Subcutaneous abdominal adipose tissue (tissue), 5 donors: ENCODE measurements at regions not wholly inside any gene's neighbourhood (a gene's known extent, or its start where the extent isn't known, plus 50 kb on each side); places are given as distances from the start of the nearest gene placed in this dataset.

Source experiments
- H3K27ac ChIP-seq: one replicate; pipeline ENCODE4 v1.7.0; 2013; ENCODE audit warnings: low read depth, mild to moderate bottlenecking, inconsistent platforms, low read length, moderate library complexity
- H3K27me3 ChIP-seq, 5 donors: one replicate each; pipeline ENCODE4 v1.7.0; 2013; ENCODE audit warnings: low read length in 5 of 5, inconsistent platforms in 1 of 5; ENCODE audit not compliant: control insufficient read depth in 5 of 5, insufficient read depth in 4 of 5
- H3K36me3 ChIP-seq, 5 donors: one replicate each; pipeline ENCODE4 v1.7.0; 2013; ENCODE audit warnings: low read length in 5 of 5; ENCODE audit not compliant: control insufficient read depth in 5 of 5, insufficient read depth in 5 of 5
- H3K4me1 ChIP-seq, 5 donors: one replicate each; pipeline ENCODE4 v1.7.0; 2013; ENCODE audit warnings: low read length in 5 of 5, mild to moderate bottlenecking in 3 of 5, moderate library complexity in 1 of 5; ENCODE audit not compliant: control insufficient read depth in 5 of 5, insufficient read depth in 5 of 5
- H3K4me3 ChIP-seq, 5 donors: one replicate each; pipeline ENCODE4 v1.7.0; 2013; ENCODE audit warnings: low read length in 5 of 5, low read depth in 1 of 5
- H3K9ac ChIP-seq, 5 donors: one replicate each; pipeline ENCODE4 v1.7.0; 2013; ENCODE audit warnings: low read length in 5 of 5, mild to moderate bottlenecking in 4 of 5, moderate library complexity in 3 of 5
- H3K9me3 ChIP-seq, 5 donors: one replicate each; pipeline ENCODE4 v1.7.0; 2013; ENCODE audit warnings: low read length in 5 of 5; ENCODE audit not compliant: control insufficient read depth in 5 of 5
- donor health status: healthy.
- donor health status: healthy.
- donor health status: healthy.
- donor health status: healthy.
- donor health status: healthy.

GRCh38 chr5:2594701-2595100, 156.8 kb downstream of the IRX2 start:
- H3K9ac ChIP-seq: no peak overlapping the region
- H3K27ac ChIP-seq: no peak overlapping the region
- no peaks in the 10 kb centered on the region for H3K9me3 ChIP-seq
- no peaks in the 10 kb centered on the region for H3K36me3 ChIP-seq
- H3K27me3 ChIP-seq: peaks cover 0 to 6% (median 0%) of the 10 kb centered on the region in 5 donors
- H3K4me1 ChIP-seq: no peaks in the 10 kb centered on the region
- H3K4me3 ChIP-seq: no peak overlapping the region

- H3K27ac ChIP-seq: no peak overlapping the region
- no peaks in the 10 kb centered on the region for H3K9me3 ChIP-seq
- H3K27me3 ChIP-seq: peaks cover 0 to 6% (median 0%) of the 10 kb centered on the region in 5 donors
- H3K4me1 ChIP-seq: no peaks in the 10 kb centered on the region
- H3K4me3 ChIP-seq: no peak overlapping the region
- no peaks in the 10 kb centered on the region for H3K36me3 ChIP-seq
- H3K9ac ChIP-seq: no peak overlapping the region
These were observed 158.7 kb downstream of the IRX2 start for GRCh38 chr5:2592766-2593165.

DNA sequence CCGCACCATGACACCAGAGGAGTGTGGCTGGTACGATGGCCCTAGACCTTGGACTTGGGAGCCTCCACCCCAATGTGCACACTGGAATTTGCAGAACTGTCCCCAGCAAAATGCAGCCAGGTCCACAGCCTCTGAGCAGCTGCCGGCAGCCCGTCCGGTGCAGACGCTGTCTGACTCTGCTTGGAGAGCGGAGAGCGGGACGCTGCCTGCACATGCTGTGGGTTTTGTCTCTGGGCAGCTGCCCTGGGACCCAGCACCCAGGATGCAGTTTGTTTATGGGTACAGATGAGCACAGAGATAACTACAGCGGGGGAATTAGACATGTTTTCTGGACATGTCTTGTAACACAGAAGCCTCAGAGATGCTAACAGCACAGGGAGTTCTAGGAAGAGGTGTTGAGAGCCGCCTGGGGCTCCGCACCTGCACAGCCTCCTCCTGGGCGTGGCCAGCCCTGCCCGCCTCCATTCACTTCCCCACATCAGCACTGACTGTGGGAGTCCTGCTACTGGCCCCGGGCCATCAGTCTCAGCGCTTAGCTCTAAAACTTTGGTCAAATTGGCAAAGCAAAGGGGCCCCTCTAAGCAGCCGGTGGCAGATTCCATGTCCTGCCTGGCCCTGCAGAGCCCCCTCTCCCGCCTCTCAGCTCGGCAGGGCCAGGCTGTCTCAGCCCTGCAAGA, 159.6 kb downstream of the IRX2 start:
- H3K9me3 ChIP-seq: no peaks in the 10 kb centered on the region
- H3K27ac ChIP-seq: no peak overlapping the region
- no peaks in the 10 kb centered on the region for H3K36me3 ChIP-seq
- no peak overlapping the region for H3K9ac ChIP-seq
- peaks cover 0 to 6% (median 0%) of the 10 kb centered on the region in 5 donors for H3K27me3 ChIP-seq
- no peak overlapping the region for H3K4me3 ChIP-seq
- H3K4me1 ChIP-seq: no peaks in the 10 kb centered on the region

GRCh38 chr5:2588850-2589501, 162.5 kb downstream of the IRX2 start:
- Histone ChIP-seq H3K9ac (no peak overlapping the region), H3K4me3 (no peak overlapping the region), H3K36me3 (no peaks in the 10 kb centered on the region), H3K27ac (no peak overlapping the region), H3K27me3 (peaks cover 0 to 9% (median 0%) of the 10 kb centered on the region in 5 donors), H3K9me3 (peaks cover 0 to 6% (median 0%) of the 10 kb centered on the region in 5 donors), H3K4me1 (no peaks in the 10 kb centered on the region)

DNA sequence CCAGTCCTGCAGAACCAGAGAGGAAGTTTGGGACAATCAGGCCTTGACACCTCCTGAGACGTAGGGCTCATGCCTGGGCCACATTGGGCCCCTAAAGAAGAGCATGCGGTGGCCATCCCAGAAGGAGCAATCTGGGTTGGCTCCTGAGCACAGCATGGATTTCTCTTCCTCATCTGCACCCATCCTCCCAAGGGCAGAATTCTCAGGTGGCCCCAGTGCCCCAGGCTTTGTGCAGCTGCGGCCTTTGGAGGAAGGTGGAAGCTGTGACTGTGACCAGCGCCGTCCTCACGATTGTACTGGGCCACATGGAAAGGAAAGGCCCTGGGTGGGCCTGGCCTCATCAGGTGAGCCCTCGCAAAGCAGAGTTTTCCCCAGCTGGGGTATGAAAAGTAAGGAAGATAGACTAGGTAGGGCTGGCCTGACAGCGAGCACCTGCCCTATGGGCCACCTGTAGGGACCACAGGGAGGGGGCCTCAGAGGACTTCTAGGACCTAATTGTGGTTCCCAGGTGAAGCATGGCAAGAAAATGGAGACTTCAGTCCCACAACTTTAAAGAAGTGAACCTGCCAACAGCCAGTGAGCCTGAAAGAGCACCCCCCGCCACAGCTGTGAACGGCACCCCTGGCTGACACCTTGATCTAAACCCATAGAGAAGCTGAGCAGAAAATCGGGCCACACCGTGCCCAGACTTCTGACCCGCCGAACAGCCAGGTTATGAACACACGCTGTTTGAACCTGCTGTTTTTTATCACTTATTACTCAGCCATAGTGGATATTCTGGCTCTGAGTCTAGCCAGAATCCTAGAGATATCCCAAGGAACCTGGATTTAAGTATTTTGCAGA, 164.1 kb downstream of the IRX2 start:
- no peak overlapping the region for H3K9ac ChIP-seq
- H3K36me3 ChIP-seq: no peaks in the 10 kb centered on the region
- no peaks in the 10 kb centered on the region for H3K4me1 ChIP-seq
- H3K9me3 ChIP-seq: peaks cover 0 to 8% (median 5%) of the 10 kb centered on the region in 5 donors
- H3K4me3 ChIP-seq: no peak overlapping the region
- no peak overlapping the region for H3K27ac ChIP-seq
- H3K27me3 ChIP-seq: peaks cover 0 to 9% (median 0%) of the 10 kb centered on the region in 5 donors

GRCh38 chr5:2586016-2586715, 165.3 kb downstream of the IRX2 start:
- H3K27ac ChIP-seq: no peak overlapping the region

DNA sequence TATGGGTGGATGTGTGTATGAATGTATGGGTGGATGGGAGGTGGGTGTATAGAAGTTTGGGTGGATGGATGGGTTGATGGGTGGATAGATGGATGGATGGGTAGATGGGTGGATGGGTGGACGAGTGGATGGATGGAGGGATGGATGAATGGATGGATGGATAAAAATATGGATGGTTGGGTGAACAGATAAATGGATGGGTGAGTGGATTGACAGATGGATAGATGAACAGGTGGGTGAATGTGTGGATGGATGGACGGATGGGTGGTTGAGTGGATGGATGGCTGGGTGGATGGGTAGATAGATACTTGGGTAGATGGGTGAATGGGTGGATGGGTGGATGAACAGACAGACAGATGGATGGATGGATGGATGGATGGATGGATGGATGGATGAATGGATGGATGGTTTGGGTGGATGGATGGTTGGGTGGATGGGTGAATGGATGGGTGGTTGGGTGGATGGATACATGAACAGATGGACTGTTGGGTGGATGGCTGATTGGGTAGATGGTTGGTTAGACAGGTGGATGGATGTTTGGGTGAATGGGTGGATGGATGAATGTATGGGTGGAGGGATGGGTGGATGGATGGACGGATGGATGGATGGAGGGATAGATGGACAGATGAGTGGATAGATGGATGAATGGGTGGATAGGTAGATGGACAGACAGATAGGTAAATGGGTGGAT, 166.8 kb downstream of the IRX2 start:
- H3K36me3 ChIP-seq: no peaks in the 10 kb centered on the region
- no peaks in the 10 kb centered on the region for H3K4me1 ChIP-seq
- H3K9me3 ChIP-seq: peaks cover 0 to 8% (median 5%) of the 10 kb centered on the region in 5 donors

More at GRCh38 chr5:2586016-2586715, 165.3 kb downstream of the IRX2 start:
- peaks cover 0 to 8% (median 5%) of the 10 kb centered on the region in 5 donors for H3K9me3 ChIP-seq
- H3K36me3 ChIP-seq: no peaks in the 10 kb centered on the region
- H3K9ac ChIP-seq: no peak overlapping the region
- peaks cover 0 to 4% (median 0%) of the 10 kb centered on the region in 5 donors for H3K27me3 ChIP-seq
- H3K4me1 ChIP-seq: no peaks in the 10 kb centered on the region
- no peak overlapping the region for H3K4me3 ChIP-seq

GRCh38 chr5:2582507-2582906, 169.0 kb downstream of the IRX2 start:
- Histone ChIP-seq H3K27ac (no peak overlapping the region), H3K4me1 (no peaks in the 10 kb centered on the region), H3K4me3 (no peak overlapping the region), H3K9me3 (peaks cover 0 to 8% (median 5%) of the 10 kb centered on the region in 5 donors), H3K27me3 (peaks cover 0 to 3% (median 0%) of the 10 kb centered on the region in 5 donors), H3K36me3 (no peaks in the 10 kb centered on the region), H3K9ac (no peak overlapping the region)

More for the DNA sequence above, 166.8 kb downstream of the IRX2 start:
- Histone ChIP-seq H3K27me3 (peaks cover 0 to 3% (median 0%) of the 10 kb centered on the region in 5 donors), H3K9ac (no peak overlapping the region), H3K27ac (no peak overlapping the region), H3K4me3 (no peak overlapping the region)

- Histone ChIP-seq H3K36me3 (no peaks in the 10 kb centered on the region), H3K9ac (no peak overlapping the region), H3K9me3 (peaks cover 0 to 8% (median 5%) of the 10 kb centered on the region in 5 donors), H3K27ac (no peak overlapping the region), H3K4me1 (no peaks in the 10 kb centered on the region), H3K27me3 (peaks cover 0 to 5% (median 0%) of the 10 kb centered on the region in 5 donors), H3K4me3 (no peak overlapping the region)
These were observed 169.4 kb downstream of the IRX2 start for GRCh38 chr5:2582106-2582505.
